ENCODE measurements at regions not wholly inside any gene's neighbourhood (a gene's known extent, or its start where the extent isn't known, plus 50 kb on each side); places are given as distances from the start of the nearest gene placed in this dataset.
A peak's percentile ranks its signal among the peaks of the same experiment; 100 is the strongest.

DNA sequence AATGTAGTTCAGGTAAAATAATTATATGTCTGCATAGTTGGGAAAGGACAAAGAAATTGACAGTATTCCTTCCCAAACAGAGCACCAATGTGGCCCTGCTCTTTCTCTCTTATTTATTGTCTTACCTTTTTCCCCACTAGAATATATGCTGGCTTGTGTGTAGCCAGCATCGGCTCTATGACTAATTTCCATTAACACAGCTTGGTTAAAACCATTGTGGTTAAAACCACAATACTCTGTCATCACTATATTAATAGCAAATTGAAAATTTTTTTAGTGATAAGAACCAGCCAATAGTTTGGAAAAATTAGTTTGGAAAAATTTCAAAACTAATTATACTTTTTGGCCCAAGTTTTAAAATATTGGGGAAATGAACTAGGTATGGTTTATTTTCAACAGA is 535.1 kb downstream of the UTRN start:
- peak; percentile 18 for DNase-seq (ENCODE audit: low read depth)

DNA sequence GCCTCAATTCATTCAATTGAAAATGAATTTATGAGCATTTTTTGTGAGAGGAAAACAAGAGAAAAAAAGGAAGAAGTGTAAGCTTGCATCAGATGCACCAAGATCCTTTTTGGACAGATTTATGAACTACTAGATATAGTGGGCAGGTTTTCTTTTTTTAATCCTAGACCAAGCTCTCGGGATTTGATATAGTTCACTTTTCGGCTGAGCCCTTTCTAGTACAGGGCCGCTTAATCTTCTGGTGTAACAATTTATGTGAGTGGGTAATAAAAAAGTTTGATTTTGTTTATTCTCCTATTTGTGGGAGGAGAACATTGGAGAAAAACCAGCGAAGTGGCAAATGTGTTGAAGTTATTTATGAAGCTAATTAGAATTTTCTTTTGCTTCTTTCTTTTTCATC is 538.0 kb downstream of the UTRN start:
- no peak for DNase-seq (ENCODE audit: low read depth)

DNA sequence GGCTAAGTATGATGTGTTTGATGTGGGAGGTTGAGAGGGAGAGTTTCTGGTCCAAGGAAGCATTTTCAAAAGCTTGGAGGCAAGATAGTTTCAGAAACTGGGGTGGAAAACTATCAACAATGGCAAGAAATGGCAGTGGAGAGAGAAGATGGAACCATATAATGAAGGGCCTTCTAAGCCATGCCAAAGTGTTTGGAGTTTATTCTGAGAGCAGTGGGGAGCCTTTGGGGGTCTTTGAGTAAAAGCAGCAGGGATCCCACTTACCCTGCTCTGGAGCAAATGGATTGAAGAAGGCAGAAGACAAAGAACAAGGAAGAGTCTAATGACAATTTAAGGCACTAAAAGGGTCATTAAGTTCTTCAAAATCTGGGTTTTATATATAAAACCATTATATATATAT is 538.9 kb downstream of the UTRN start:
- DNase-seq (ENCODE audit: low read depth) = no peak

DNA sequence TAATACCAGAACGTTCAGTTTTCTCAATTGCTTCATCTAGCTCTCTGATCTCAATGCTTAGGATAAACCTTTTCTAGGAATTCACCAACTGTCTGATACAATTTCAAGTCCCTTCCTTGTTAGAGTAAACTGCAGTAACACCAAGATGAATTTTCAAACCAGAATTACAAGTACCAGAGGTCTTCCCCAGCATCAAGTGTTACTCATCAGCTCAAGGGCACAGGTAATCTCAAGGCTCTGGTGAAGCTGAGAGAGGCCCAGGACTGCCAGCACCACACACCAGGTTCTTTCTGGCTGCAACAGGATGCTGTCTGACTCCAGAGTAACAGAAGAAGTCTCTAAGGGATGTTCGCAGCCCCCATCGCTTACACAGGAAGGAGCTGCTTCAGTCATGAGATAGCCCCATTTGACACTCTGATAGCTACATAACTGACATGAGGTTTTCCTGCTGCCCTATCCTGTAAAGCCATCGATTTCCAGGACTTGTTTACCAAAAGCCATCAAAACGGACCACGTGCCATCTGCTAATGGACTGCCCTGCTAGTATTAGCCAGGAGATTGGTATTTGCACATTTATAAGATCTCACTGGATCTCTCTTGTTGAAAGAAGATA is 549.4 kb downstream of the UTRN start:
- no peak for DNase-seq (ENCODE audit: low read depth)

- no peak for DNase-seq (ENCODE audit: low read depth)
Observed at GRCh38 chr6:144835322-144835973, 550.3 kb downstream of the UTRN start.

DNA sequence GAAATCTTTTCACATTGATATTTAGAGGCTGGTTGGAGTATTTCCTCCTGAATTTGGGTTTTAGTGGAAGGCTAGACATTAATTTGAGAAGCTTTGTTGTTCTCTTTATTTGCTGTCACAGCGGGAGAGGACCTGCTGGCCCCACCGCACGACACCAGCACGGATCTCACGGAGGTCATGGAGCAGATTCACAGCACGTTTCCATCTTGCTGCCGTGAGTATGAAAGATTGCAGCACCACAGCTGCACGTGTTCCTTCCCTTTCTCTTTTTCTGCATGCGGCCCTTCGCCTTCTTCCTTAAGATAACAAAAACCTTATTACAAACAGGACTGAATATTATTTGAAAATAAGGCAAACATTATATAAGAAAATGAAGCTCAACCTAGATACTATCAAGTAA is 555.5 kb downstream of the UTRN start:
- DNase-seq (ENCODE audit: low read depth) = no peak

DNA sequence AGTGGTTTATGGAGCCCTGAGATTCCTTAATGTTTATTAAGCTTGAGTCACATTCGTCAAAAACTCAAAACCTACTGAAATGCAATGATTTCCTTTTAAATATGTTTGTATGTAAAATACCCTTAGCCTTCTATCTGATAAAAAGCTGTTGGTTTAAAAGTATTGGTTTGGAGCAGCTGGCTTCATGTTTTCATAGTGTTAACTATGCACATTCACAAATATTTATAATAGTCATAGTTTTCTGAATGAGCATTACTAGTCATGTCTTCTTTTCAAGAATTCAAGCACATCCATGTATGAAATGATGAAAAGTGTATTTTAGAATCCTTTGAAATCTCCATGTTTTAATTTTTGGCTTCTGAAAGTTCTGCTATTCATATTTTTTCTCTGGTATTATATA is 558.6 kb downstream of the UTRN start:
- no peak for DNase-seq (ENCODE audit: low read depth)

DNA sequence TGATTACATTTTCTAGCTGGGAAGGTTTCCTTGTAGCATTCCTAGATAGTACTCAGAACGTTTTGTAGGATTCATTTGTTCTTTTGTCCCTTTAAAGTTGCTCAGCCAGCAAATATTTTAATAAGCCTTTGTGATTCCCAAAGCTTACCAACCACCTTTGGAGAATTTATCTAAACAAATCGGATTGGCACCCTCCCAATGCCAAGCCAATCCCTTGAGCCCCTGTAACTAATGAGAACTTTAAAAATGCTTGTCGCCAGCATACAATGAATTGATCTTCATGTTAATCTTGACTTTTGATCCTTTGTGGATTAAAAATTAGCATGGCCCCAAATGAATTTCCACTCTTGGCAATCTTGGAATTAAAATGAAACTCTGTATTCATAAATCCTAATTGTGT is 559.5 kb downstream of the UTRN start:
- DNase-seq (ENCODE audit: low read depth) = no peak

DNA sequence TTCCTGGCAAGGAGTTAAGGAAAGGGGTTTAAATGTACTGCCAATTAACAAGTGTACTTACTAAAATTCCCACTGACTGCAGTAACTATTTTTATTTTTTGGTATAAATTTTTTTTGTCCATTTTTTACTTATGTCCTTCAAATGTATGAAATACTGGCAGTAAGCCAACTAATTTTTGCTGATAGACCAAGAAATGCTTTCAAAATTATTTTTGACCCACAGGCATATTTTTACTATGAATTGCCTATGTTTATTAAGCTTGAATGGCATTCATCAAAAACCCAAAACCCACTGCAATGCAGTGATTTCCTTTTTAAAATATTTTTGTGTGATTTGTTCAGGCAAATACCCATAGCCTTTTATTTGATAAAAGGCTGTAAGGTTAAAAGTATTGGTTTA is 560.1 kb downstream of the UTRN start:
- no peak for DNase-seq (ENCODE audit: low read depth)

DNA sequence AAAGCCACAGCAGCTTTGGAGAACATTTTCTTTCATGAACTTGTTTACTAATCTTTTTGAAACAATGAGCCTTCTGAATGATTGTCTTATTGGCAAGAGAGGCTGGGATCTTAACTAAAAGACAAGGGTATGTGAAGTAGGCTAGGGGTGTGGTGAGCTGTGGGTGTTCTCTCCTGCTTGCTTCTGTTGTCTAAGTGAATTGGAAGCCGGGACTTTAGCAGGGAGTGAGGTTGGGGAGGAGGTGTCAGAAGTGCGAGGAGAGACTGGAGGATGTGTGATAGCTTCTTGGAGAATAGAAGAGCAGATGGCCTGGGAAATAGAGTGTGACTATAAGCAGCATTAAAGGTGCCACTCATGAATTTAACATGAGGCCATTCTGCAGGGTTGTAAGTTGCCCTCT is 562.8 kb downstream of the UTRN start:
- no peak for DNase-seq (ENCODE audit: low read depth)

DNA sequence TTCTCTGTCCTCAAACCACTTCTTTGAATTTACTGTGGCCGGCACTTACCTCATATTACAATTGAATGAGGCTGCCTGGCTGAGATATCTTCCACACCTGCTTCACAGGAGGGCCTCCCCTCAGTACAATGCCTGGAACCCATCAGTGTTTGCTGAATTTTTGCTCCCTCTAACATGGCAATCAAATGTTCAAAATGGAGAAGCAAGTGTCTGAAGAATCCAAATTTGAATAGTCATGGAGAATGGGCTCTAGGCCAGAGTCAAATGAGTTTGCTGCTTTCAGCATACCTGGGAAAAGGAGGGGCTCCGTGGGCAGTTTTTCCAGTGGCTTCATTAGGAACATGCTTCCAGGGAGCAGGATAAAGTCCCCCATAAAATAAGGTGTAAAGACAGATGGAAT is 564.8 kb downstream of the UTRN start:
- no peak for DNase-seq (ENCODE audit: low read depth)

GRCh38 chr6:144853603-144854002 is 568.5 kb downstream of the UTRN start:
- no peak for DNase-seq (ENCODE audit: low read depth)

DNA sequence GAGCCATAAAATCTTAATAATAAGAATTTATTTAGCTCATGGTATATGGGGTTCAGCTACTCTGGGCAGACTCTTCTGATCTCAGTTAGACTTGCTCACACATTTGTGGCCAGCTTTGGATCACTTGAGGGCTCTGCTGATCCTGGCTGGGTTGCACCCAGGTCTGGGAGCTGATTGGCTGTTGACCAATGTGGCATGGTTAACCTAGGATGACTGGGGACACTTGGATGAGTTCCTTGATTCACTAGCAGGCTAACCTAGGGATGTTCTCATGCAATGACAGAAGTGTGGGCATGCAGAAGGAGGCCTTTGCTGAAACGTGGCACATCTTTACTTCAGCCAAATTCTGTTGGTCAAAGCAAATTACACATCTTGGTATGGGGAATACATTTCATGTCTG is 569.5 kb downstream of the UTRN start:
- no peak for DNase-seq (ENCODE audit: low read depth)

GRCh38 chr6:144855375-144855774 is 570.2 kb downstream of the UTRN start:
- DNase-seq (ENCODE audit: low read depth) = no peak

GRCh38 chr6:144855812-144856531 is 570.8 kb downstream of the UTRN start:
- DNase-seq (ENCODE audit: low read depth) = no peak

GRCh38 chr6:144856622-144857021 is 571.5 kb downstream of the UTRN start:
- DNase-seq (ENCODE audit: low read depth) = no peak

GRCh38 chr6:144857086-144857485 is 572.0 kb downstream of the UTRN start:
- no peak for DNase-seq (ENCODE audit: low read depth)

DNA sequence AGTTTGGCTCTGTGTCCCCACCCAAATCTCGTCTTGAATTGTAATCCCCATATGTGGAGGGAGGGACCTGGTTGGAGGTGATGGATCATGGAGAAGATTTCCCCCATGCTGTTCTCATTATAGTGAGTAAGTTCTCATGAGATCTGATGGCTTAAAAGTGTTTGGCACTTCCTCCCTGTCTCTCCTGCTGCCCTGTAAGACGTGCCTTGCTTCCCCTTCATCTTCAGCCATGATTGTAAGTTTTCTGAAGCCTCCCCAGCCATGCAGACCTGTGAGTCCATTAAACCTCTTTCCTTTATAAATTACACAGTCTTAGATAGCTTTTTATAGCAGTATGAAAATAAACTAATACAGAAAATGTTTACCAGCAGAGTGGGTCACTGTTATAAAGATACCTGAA is 577.6 kb downstream of the UTRN start:
- DNase-seq (ENCODE audit: low read depth) = no peak

GRCh38 chr6:144867761-144868160 is 582.6 kb downstream of the UTRN start:
- DNase-seq (ENCODE audit: low read depth) = no peak

GRCh38 chr6:144870782-144871181 is 585.6 kb downstream of the UTRN start:
- DNase-seq (ENCODE audit: low read depth) = no peak

DNA sequence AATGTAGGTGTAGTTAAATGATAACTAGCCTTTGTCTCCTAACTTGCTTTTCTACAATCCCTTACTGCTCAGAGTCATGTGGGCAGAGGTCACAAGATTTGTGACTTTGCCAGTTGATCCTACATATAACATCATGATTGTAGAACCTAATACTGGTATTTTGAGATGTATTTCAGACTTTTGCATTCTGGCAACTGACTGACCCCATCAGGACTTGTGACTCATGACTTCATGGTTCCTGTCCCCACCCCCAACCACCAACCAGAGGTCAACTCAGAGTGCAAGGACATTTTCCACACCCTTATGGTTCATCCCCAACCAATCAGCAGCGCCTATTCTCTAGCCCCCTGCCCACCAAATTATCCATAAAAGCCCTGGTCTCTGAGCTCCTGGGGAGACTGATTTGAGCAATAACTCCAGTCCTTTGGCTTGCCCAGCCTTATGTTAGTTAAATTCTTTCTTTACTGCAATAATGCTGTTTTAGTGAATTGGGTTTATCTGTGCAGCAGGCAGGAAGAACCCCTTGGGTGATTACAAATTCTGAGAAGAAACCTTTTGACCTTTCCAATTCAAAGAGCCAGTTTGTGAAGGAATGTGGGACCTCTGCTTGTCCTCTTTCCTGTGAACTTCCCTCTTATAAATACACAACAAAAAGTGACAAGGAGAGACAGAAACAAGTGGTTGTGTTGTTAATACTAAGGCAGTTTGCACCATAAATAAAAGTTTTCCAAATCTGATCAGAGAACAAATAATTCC is 588.7 kb downstream of the UTRN start:
- DNase-seq (ENCODE audit: low read depth) = peak; percentile 11

DNA sequence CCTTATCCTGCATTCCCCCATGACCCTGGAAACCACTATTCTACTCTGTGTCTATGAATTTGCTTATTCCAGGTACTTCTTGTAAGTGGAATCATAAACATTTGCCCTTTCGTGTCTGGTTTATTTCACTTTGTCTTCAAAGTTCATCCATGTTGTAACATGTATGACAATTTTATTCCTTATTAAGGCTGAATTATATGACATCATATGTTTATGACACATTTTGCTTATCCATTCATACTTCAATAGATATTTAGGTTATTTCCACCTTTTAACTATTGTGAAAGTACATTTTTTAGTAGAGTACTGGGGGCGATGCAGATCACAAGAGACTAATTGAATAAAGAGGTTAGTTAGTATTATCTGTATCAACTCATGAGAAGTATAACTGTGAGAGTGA is 591.6 kb downstream of the UTRN start:
- no peak for DNase-seq (ENCODE audit: low read depth)

DNA sequence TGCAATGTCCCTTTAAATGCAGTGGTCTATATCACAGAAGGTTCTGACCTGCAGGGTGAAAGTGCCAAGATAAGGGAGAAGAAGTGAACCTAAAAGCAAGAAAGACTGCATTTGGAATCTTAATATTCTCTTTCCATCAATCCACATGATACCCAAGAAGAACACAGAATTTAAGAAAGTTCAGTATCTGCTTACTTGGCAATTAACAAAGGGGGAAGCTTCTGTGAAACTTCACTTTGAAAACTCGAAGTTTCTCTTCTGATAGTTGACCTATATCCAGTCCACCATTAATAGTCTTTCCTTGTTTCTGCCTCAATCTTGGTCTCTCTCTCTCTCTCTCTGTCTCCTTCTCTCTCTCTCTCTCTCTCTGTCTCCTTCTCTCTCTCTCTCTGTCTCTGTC is 592.0 kb downstream of the UTRN start:
- no peak for DNase-seq (ENCODE audit: low read depth)

All from RPMI7951 (cell line).